K562 (cell line): ENCODE measurements at regions not wholly inside any gene's neighbourhood (a gene's known extent, or its start where the extent isn't known, plus 50 kb on each side); places are given as distances from the start of the nearest gene placed in this dataset.

Source experiments
- ASH1L ChIP-seq: fragments of 450-650 bp; IDR thresholded peaks from 2 replicates; pipeline ENCODE4 v1.6.1; 2018; ENCODE audit warnings: borderline replicate concordance, mild to moderate bottlenecking, low read depth; ENCODE audit not compliant: partially characterized antibody
- CHD7 ChIP-seq: fragments of 200-600 bp; sonication (generic); IDR thresholded peaks from one replicate; pipeline ENCODE4 v1.6.1; 2012; ENCODE audit warnings: mild to moderate bottlenecking, low read depth, low read length, inconsistent platforms
- DPF2 ChIP-seq: fragments of 450-650 bp; IDR thresholded peaks from 2 replicates; pipeline ENCODE4 v1.6.1; 2016
- HDAC8 ChIP-seq: fragments of 450-650 bp; IDR thresholded peaks from 2 replicates; pipeline ENCODE4 v1.6.1; 2016; ENCODE audit warnings: mild to moderate bottlenecking, missing genetic modification characterization, moderate library complexity, missing compliant biosample characterization
- TAF15 ChIP-seq: fragments of 200-400 bp; formaldehyde crosslinking; IDR thresholded peaks from 2 replicates; pipeline ENCODE4 v1.6.1; 2017; ENCODE audit warnings: mild to moderate bottlenecking, low read depth, low read length, moderate library complexity
- TCF15 ChIP-seq: fragments of 250-450 bp; sonication (Bioruptor Pico); IDR thresholded peaks from 2 replicates; pipeline ENCODE4 v1.8.0; 2022; ENCODE audit warnings: moderate library complexity, mild to moderate bottlenecking, inconsistent platforms

DNA sequence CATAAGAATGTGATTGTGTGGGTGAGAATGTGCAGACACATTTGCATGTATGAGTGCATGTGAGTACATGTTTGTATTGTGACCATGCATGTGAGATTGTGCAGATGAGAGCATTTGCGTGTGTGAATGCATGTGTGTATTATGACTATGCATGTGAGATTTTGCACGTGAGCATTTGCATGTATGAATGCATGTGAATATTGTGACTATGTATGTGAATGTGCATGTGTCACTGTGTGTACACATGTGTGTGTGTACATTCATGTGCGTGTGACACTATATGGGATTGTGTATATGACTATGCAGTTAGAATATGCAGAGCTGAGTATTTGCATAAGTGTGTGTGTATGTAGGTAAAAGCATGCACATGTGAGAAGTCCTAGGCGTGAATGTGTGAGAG, 381.3 kb upstream of the MAF start (continued):
- no peak for TF ChIP-seq CHD7
- no peak for TF ChIP-seq ASH1L
- TF ChIP-seq HDAC8 (tag): no peak
- TF ChIP-seq TAF15: no peak
- TF ChIP-seq TCF15 (CRISPR knock-in tag): no peak
- no peak for TF ChIP-seq DPF2
